ENCODE measurements at regions not wholly inside any gene's neighbourhood (a gene's known extent, or its start where the extent isn't known, plus 50 kb on each side); places are given as distances from the start of the nearest gene placed in this dataset.

- DNase-seq = no peak
Measured at GRCh38 chr3:44175070-44175469, 66.6 kb upstream of the TOPAZ1 start.

DNA sequence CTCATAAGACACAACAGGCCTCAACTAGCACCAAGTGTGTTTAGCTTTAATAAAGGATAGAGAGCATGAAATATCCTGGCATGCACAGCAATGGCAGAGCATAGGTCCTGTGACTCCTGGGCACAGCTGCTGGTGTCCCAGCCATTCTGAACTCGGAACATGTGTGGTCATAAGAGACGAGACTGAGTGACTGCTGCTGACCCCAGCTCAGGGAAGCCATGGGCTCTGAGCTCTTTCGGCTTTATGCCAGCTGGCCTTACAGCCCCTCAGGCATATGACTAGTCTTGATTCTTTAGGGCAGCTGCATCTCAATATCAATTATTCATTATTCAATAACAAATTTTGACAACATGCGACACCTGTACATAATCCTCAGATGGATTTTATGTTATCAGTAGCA lies 62.4 kb upstream of the TOPAZ1 start:
- no peak for DNase-seq

DNA sequence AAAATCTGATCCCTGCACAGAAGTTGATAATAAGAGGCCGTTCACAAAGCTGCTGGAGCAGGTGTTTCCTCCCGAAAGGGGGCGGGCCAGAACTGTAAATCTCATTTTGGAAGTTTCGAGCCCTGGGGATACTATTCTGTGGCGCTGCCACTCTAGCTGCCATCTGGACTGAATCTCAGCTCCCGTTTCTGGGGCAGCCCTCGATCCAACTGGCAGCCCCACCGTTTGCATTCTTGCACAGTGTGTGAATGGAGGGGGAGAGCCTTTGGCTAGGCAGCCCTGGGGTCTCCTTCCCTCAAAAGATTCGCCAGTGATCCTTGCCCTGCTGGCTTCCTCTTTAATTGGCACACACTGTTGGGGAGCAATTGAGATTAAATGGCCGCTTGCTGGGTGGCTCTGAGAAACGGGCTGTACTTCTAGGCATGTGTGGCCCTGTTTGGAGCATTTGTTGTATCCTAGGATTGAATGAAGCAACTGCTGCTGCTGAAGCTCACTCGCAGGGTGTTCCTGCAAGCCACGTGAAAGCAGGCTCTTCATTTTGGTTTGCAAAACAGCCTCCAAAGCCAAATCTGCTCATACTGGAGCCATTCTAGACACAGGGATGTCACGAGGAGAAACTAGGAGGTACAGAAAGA lies 57.2 kb upstream of the TOPAZ1 start:
- no peak for DNase-seq

DNA sequence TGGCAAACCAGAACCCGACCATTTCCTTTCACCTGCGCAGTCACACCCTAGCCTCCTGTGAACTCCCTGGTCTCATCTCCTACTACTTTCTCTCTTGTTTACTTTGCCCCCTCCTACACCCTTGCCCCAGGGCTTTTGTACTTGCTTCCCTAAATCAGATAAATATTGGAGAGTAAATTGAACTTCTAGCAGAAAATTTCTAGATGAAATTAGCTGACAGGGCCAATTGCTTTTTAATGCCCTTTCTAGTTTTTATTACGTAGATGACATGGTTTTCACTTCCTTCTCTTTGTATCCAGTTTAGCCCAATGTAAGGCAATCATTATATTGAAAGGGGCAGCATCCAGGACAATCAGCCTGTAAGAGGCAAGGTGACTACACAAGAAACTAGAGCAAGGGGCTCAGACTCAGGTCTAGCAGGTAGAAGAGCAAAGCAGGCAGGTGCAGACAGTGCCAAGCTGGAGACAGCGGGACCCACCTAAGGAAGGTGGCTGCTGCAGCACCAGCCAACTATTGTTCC lies 56.2 kb upstream of the TOPAZ1 start:
- DNase-seq = no peak

DNA sequence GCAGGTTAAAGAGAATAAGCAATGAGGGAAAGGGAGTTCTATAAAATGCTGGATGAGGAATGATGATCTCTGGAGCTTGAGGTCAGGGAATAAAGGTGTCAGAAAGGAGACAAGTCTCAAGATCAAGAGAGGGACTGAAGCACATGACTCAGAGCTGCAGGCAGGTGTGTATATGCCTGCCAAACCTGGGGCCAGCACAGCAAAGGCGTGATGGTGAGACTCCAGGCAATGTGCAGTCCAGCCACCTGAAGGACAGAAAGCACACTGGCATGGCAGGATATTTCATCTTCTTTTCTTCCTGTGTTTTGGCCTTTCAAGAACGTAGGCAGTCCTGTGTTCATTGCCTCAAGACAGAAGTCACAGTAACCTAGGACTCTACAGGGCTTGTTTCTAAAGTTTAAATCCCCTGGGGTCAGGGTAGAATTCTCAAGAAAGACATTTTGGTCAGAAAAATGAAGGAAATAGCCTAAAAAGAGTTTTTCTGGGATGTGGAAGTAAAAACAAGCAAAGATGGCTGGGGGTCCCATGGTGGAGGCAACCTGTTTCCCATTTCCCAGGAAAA lies 55.5 kb upstream of the TOPAZ1 start:
- no peak for DNase-seq

GRCh38 chr3:44186712-44187111 lies 55.0 kb upstream of the TOPAZ1 start:
- no peak for DNase-seq
